ENCODE measurements at regions not wholly inside any gene's neighbourhood (a gene's known extent, or its start where the extent isn't known, plus 50 kb on each side); places are given as distances from the start of the nearest gene placed in this dataset.

- H3K9ac ChIP-seq (replicated peaks; ENCODE audit: extremely low read depth, insufficient read depth, low read length): no peak overlapping the region
- H3K79me2 ChIP-seq (ENCODE audit: control insufficient read depth, insufficient read depth, low read length): no peaks in the 10 kb centered on the region
- no peak overlapping the region for H3K4me3 ChIP-seq (replicated peaks in 1 of 3; ENCODE audit: insufficient read depth in 1 of 3, low read depth in 1 of 3, low read length in 3 of 3)
- DNase-seq (ENCODE audit: low read depth, low spot score) (no peak), FAIRE-seq (no peak)
- H3K9me1 ChIP-seq (replicated peaks; ENCODE audit: control insufficient read depth, extremely low read depth, insufficient read depth, low read length): no peaks in the 10 kb centered on the region
- dilution Hi-C loops (cut with MboI; ENCODE audit: extremely low pct_ligation_motif_present, low sequenced_read_pairs): no loop called here
- POLR2A ChIA-PET: no interaction called here
- no peaks in the 10 kb centered on the region for H3K36me3 ChIP-seq (ENCODE audit: control insufficient read depth in 2 of 2, extremely low read depth in 1 of 2, insufficient read depth in 2 of 2, low read length in 2 of 2)
- intact Hi-C loops (cut with micrococcal nuclease): no loop called here
- no peaks in the 10 kb centered on the region for H3K4me1 ChIP-seq (ENCODE audit: control insufficient read depth, extremely low read depth, insufficient read depth, low read length)
- CTCF ChIA-PET: no interaction called here
- H4K20me1 ChIP-seq (replicated peaks; ENCODE audit: control insufficient read depth, extremely low read depth, insufficient read depth, low read length): no peaks in the 10 kb centered on the region
- H3K27ac ChIP-seq (ENCODE audit: insufficient read depth, low read depth, low read length): no peak overlapping the region
- no TSS peak for BruUV-seq (replicated peaks)
- H3K9me3 ChIP-seq (replicated peaks; ENCODE audit: control insufficient read depth, insufficient read depth, low read length): peaks cover 1% of the 10 kb centered on the region
- TF ChIP-seq POLR2A (IDR thresholded peaks at IDR 0.05; ENCODE audit: low read depth, low read length) (no peak), FOS (IDR thresholded peaks at IDR 0.05; ENCODE audit: borderline replicate concordance, insufficient read depth, low read length) (no peak), POLR2AphosphoS5 (IDR thresholded peaks at IDR 0.05; ENCODE audit: insufficient read depth, low read depth, low read length) (no peak), MYC (IDR thresholded peaks at IDR 0.05; ENCODE audit: low read depth, low read length) (no peak), EZH2 (IDR thresholded peaks at IDR 0.05; ENCODE audit: borderline replicate concordance, low read depth, low read length, severe bottlenecking) (no peak), JUN (IDR thresholded peaks at IDR 0.05; ENCODE audit: borderline replicate concordance, insufficient read depth, insufficient read length, low read depth) (no peak), GATA2 (IDR thresholded peaks at IDR 0.05; ENCODE audit: insufficient read depth, insufficient read length, low read depth, low read length) (no peak), CTCF (IDR thresholded peaks at IDR 0.05; ENCODE audit: extremely low read depth in 1 of 2, insufficient read depth in 1 of 2, low read depth in 1 of 2, low read length in 2 of 2) (no peak)
- TF ChIP-seq, protein P1, sequence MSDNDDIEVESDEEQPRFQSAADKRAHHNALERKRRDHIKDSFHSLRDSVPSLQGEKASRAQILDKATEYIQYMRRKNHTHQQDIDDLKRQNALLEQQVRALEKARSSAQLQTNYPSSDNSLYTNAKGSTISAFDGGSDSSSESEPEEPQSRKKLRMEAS (IDR thresholded peaks at IDR 0.05; ENCODE audit: insufficient read depth, insufficient read length): no peak
- no peak overlapping the region for H2AFZ ChIP-seq (ENCODE audit: low read depth, low read length)
- H3K27me3 ChIP-seq (ENCODE audit: control insufficient read depth in 2 of 2, insufficient read depth in 2 of 2, low read length in 2 of 2): no peaks in the 10 kb centered on the region
- no peak overlapping the region for H3K4me2 ChIP-seq (ENCODE audit: insufficient read depth, low read length)
These were observed 684.9 kb upstream of the TMEM132C start for GRCh38 chr12:127582074-127582473.

Measured in endothelial cell of umbilical vein (primary cell).